ENCODE measurements at regions not wholly inside any gene's neighbourhood (a gene's known extent, or its start where the extent isn't known, plus 50 kb on each side); places are given as distances from the start of the nearest gene placed in this dataset.

GRCh38 chr1:88544195-88544594 is 139.9 kb upstream of the PKN2 start:
- ATAC-seq = no peak
- TF ChIP-seq RARB (CRISPR knock-in tag; IDR thresholded peaks at IDR 0.05) (no peak), TSHZ2 (CRISPR knock-in tag; IDR thresholded peaks at IDR 0.05) (no peak), ZNF70 (CRISPR knock-in tag; IDR thresholded peaks at IDR 0.05) (no peak), TOX (CRISPR knock-in tag; IDR thresholded peaks at IDR 0.05; ENCODE audit: borderline replicate concordance) (no peak), TCF4 (CRISPR knock-in tag; IDR thresholded peaks at IDR 0.05; ENCODE audit: borderline replicate concordance) (no peak), ESRRG (CRISPR knock-in tag; IDR thresholded peaks at IDR 0.05) (no peak), PATZ1 (CRISPR knock-in tag; IDR thresholded peaks at IDR 0.05; ENCODE audit: borderline replicate concordance) (no peak), ARNTL (CRISPR knock-in tag; IDR thresholded peaks at IDR 0.05; ENCODE audit: borderline replicate concordance, low read depth) (no peak), BACH2 (CRISPR knock-in tag; IDR thresholded peaks at IDR 0.05; ENCODE audit: borderline replicate concordance) (no peak), ZFP3 (CRISPR knock-in tag; IDR thresholded peaks at IDR 0.05) (no peak), CSRNP3 (CRISPR knock-in tag; IDR thresholded peaks at IDR 0.05) (no peak), POU6F1 (CRISPR knock-in tag; IDR thresholded peaks at IDR 0.05; ENCODE audit: borderline replicate concordance, low read depth) (no peak), CREB5 (CRISPR knock-in tag; IDR thresholded peaks at IDR 0.05; ENCODE audit: low read depth) (no peak), GLIS3 (CRISPR knock-in tag; IDR thresholded peaks at IDR 0.05) (no peak), ZNF8 (CRISPR knock-in tag; IDR thresholded peaks at IDR 0.05) (no peak), ZFP30 (CRISPR knock-in tag; IDR thresholded peaks at IDR 0.05) (no peak)

- TF ChIP-seq ZNF70 (CRISPR knock-in tag; IDR thresholded peaks at IDR 0.05) = no peak
- TF ChIP-seq BACH2 (CRISPR knock-in tag; IDR thresholded peaks at IDR 0.05; ENCODE audit: borderline replicate concordance) = no peak
- no peak for TF ChIP-seq GLIS3 (CRISPR knock-in tag; IDR thresholded peaks at IDR 0.05)
- no peak for TF ChIP-seq OSR1 (CRISPR knock-in tag; IDR thresholded peaks at IDR 0.05)
- no peak for TF ChIP-seq POU6F1 (CRISPR knock-in tag; IDR thresholded peaks at IDR 0.05; ENCODE audit: borderline replicate concordance, low read depth)
- TF ChIP-seq ZNF565 (CRISPR knock-in tag; conservative IDR thresholded peaks at IDR 0.05; ENCODE audit: low read depth) = no peak
- no peak for TF ChIP-seq ZNF8 (CRISPR knock-in tag; IDR thresholded peaks at IDR 0.05)
- no peak for TF ChIP-seq TCF4 (CRISPR knock-in tag; IDR thresholded peaks at IDR 0.05; ENCODE audit: borderline replicate concordance)
- no peak for TF ChIP-seq ZC3H10 (CRISPR knock-in tag; IDR thresholded peaks at IDR 0.05)
- no peak for TF ChIP-seq TSHZ2 (CRISPR knock-in tag; IDR thresholded peaks at IDR 0.05)
- no peak for TF ChIP-seq TOX (CRISPR knock-in tag; IDR thresholded peaks at IDR 0.05; ENCODE audit: borderline replicate concordance)
- ATAC-seq = no peak
These were observed 134.5 kb upstream of the PKN2 start for GRCh38 chr1:88549536-88549935.
